Karpas-422 (cell line): ENCODE measurements at regions not wholly inside any gene's neighbourhood (a gene's known extent, or its start where the extent isn't known, plus 50 kb on each side); places are given as distances from the start of the nearest gene placed in this dataset.

Source experiments
- DNase-seq: peaks from one replicate; pipeline ENCODE4 v3.0.0-alpha.2; 2015
- H2AFZ ChIP-seq: fragments of 200-600 bp; sonication (generic); 2 replicates; pipeline ENCODE4 v1.6.1; 2014; ENCODE audit warnings: antibody characterized with exemption, low read length, mixed read lengths
- H3K27ac ChIP-seq: fragments of 200-600 bp; sonication (generic); 2 replicates; pipeline ENCODE4 v1.5.1; 2014; ENCODE audit warnings: mild to moderate bottlenecking, low read length, moderate library complexity
- H3K27me3 ChIP-seq: fragments of 200-600 bp; sonication (generic); 2 replicates; pipeline ENCODE4 v1.6.1; 2014; ENCODE audit warnings: low read length, mixed read lengths
- H3K36me3 ChIP-seq: fragments of 200-600 bp; sonication (generic); 2 replicates; pipeline ENCODE4 v1.6.1; 2014; ENCODE audit warnings: low read length, mixed read lengths; ENCODE audit not compliant: insufficient read depth
- H3K4me1 ChIP-seq: fragments of 200-600 bp; sonication (generic); 2 replicates; pipeline ENCODE4 v1.6.1; 2014; ENCODE audit warnings: mild to moderate bottlenecking, low read length, mixed read lengths
- H3K4me2 ChIP-seq: fragments of 200-600 bp; sonication (generic); 2 replicates; pipeline ENCODE4 v1.6.1; 2014; ENCODE audit warnings: low read length, low read depth, mild to moderate bottlenecking; ENCODE audit not compliant: poor library complexity, severe bottlenecking
- H3K4me3 ChIP-seq: fragments of 200-600 bp; sonication (generic); 2 replicates; pipeline ENCODE4 v1.5.1; 2014; ENCODE audit warnings: mild to moderate bottlenecking, antibody characterized with exemption, low read length, mixed read lengths
- H3K79me2 ChIP-seq: fragments of 200-600 bp; sonication (generic); 2 replicates; pipeline ENCODE4 v1.6.1; 2014; ENCODE audit warnings: mild to moderate bottlenecking, low read length, mixed read lengths
- H3K9ac ChIP-seq: fragments of 200-600 bp; sonication (generic); 2 replicates; pipeline ENCODE4 v1.6.0; 2014; ENCODE audit warnings: low read length
- H3K9me2 ChIP-seq: fragments of 200-600 bp; sonication (generic), shearing (Covaris generic); replicated peaks from 2 replicates; pipeline ENCODE4 v1.6.0; 2014; ENCODE audit warnings: mild to moderate bottlenecking, low read length, moderate library complexity; ENCODE audit not compliant: insufficient read depth
- H3K9me3 ChIP-seq: fragments of 300-700, 200-600 bp; sonication (generic); 2 replicates; pipeline ENCODE4 v1.6.1; 2014; ENCODE audit warnings: low read length, mixed read lengths
- H4K20me1 ChIP-seq: fragments of 200-600 bp; sonication (generic); 2 replicates; pipeline ENCODE4 v1.6.1; 2014; ENCODE audit warnings: mild to moderate bottlenecking, antibody characterized with exemption, low read length, low read depth; ENCODE audit not compliant: insufficient read depth

GRCh38 chr12:66779466-66779865, 100.6 kb upstream of the GRIP1 start:
- no peaks in the 10 kb centered on the region for H3K9me3 ChIP-seq
- no peak for DNase-seq
- H2AFZ ChIP-seq: no peak overlapping the region
- no peaks in the 10 kb centered on the region for H3K9me2 ChIP-seq
- H3K9ac ChIP-seq: no peak overlapping the region
- no peak overlapping the region for H3K4me3 ChIP-seq
- H3K4me2 ChIP-seq: no peak overlapping the region
- no peaks in the 10 kb centered on the region for H4K20me1 ChIP-seq
- H3K36me3 ChIP-seq: no peaks in the 10 kb centered on the region
- no peak overlapping the region for H3K27ac ChIP-seq
- no peaks in the 10 kb centered on the region for H3K79me2 ChIP-seq
- no peaks in the 10 kb centered on the region for H3K27me3 ChIP-seq
- no peaks in the 10 kb centered on the region for H3K4me1 ChIP-seq

DNA sequence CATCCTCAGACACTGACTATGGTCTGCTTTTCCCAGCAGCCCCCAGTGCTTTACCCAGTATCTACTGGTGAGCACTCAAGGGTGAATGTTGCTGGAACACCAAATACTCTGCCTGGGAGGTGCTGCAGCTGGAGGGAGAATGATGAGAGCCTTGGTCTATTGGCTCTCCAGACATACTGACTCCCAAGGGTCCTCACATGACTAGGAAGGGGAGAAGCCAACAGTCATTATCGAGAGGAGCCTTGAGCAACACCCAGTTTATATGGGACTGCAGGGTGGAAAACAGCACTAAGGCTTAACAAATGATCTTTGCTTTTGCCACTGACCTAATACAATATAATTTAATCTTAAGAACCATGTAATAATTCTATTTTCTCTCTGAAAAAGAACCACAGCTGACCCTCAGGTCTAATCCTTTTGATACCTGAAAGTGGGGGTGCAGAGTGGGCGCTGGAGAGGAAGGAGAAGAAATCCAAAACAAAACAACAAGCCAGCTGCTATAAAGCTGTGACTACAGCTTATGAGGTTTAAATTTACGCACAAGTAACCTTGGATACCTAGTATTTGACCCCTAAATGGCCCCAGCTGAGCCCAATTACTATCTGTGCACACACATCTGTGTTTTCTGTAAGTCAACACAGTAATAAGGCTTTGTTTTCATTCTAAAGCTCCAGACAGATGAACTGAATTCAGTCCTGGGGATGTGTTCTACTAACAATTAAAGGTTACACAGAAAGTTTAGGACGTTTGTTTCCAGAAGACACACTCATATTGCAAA, 107.8 kb upstream of the GRIP1 start:
- H3K36me3 ChIP-seq: no peaks in the 10 kb centered on the region
- H3K9ac ChIP-seq: no peak overlapping the region
- H3K4me2 ChIP-seq: no peak overlapping the region
- H3K9me3 ChIP-seq: no peaks in the 10 kb centered on the region
- no peak for DNase-seq
- H4K20me1 ChIP-seq: no peaks in the 10 kb centered on the region
- H3K9me2 ChIP-seq: no peaks in the 10 kb centered on the region
- no peak overlapping the region for H3K4me3 ChIP-seq
- H3K79me2 ChIP-seq: no peaks in the 10 kb centered on the region
- H3K27me3 ChIP-seq: no peaks in the 10 kb centered on the region
- H3K4me1 ChIP-seq: no peaks in the 10 kb centered on the region
- H2AFZ ChIP-seq: no peak overlapping the region
- no peak overlapping the region for H3K27ac ChIP-seq

GRCh38 chr12:66799551-66799950, 120.7 kb upstream of the GRIP1 start:
- Histone ChIP-seq H3K79me2 (no peaks in the 10 kb centered on the region), H3K9me2 (no peaks in the 10 kb centered on the region), H3K27ac (no peak overlapping the region), H3K9me3 (no peaks in the 10 kb centered on the region), H3K9ac (no peak overlapping the region), H3K27me3 (no peaks in the 10 kb centered on the region), H3K4me3 (no peak overlapping the region), H3K4me1 (no peaks in the 10 kb centered on the region), H2AFZ (no peak overlapping the region), H4K20me1 (no peaks in the 10 kb centered on the region), H3K36me3 (no peaks in the 10 kb centered on the region), H3K4me2 (no peak overlapping the region)
- no peak for DNase-seq

DNA sequence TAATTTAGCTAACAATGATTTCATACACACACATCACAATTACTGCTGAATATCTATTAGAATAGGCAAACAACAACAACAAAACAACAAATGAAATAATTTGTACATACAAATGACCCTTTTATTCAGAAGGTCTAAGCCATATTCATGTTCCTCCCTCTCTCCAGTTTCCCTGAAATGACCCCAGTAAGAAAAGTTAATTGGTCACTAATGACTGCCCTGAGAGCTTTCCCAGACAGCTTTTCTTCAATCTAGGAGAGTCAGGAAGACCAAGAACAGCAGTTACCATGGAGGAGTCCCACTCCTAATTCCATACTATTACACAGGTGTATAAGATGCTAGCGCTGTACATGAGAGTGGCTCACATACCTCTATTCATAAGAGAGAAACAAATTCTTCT, 121.2 kb upstream of the GRIP1 start:
- no peaks in the 10 kb centered on the region for H3K79me2 ChIP-seq
- no peaks in the 10 kb centered on the region for H3K9me2 ChIP-seq
- no peak overlapping the region for H3K4me3 ChIP-seq
- no peak overlapping the region for H3K4me2 ChIP-seq
- H3K9me3 ChIP-seq: no peaks in the 10 kb centered on the region
- no peak overlapping the region for H3K9ac ChIP-seq
- H3K4me1 ChIP-seq: no peaks in the 10 kb centered on the region
- H3K27me3 ChIP-seq: no peaks in the 10 kb centered on the region
- no peaks in the 10 kb centered on the region for H4K20me1 ChIP-seq
- no peak overlapping the region for H2AFZ ChIP-seq
- H3K36me3 ChIP-seq: no peaks in the 10 kb centered on the region
- no peak overlapping the region for H3K27ac ChIP-seq
- DNase-seq: no peak

DNA sequence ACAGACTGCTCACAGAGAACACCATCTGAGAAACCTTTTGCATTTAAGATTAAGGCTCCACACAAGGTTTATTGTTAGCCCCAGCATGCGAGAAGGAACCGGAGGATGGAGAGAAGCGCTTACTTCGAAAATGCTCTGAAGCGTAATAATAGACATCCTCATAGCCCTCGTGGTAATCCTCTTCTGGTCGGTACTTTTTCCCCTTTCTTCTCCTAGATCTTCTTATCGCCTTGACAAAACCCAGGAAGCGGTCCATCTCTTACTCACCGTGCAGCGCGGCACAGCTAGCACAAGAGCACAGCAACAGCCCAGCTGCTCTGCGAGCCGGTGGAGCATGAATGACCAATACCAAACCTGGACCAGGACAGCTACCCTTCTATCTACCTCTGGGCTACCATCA, 125.1 kb upstream of the GRIP1 start:
- no peaks in the 10 kb centered on the region for H3K4me1 ChIP-seq
- H3K4me2 ChIP-seq: no peak overlapping the region
- no peaks in the 10 kb centered on the region for H3K36me3 ChIP-seq
- H4K20me1 ChIP-seq: no peaks in the 10 kb centered on the region
- H3K9ac ChIP-seq: no peak overlapping the region
- no peak for DNase-seq
- no peak overlapping the region for H3K4me3 ChIP-seq
- no peaks in the 10 kb centered on the region for H3K27me3 ChIP-seq
- no peak overlapping the region for H3K27ac ChIP-seq
- no peaks in the 10 kb centered on the region for H3K9me2 ChIP-seq
- no peaks in the 10 kb centered on the region for H3K9me3 ChIP-seq
- no peaks in the 10 kb centered on the region for H3K79me2 ChIP-seq
- H2AFZ ChIP-seq: no peak overlapping the region

DNA sequence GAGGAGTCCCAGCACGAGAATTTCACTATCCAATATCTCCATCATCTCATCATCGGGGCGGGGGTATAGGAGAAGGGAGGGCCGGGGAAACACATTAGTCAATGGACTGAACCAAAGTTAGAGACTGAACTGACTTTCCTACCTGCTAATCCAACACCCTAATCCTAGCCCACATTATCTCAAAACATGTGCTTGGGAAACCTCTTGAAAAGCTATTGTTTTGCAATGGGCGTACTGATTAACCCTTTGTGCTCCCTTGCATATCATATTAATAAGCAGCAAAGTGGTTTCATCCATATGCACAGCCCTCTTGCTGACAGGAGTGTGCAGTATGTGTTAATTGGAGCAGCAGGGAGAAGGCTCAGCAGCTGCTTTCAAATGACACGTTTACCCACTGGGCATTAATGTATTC, 125.7 kb upstream of the GRIP1 start:
- H3K4me3 ChIP-seq: no peak overlapping the region

GRCh38 chr12:66808606-66809005, 129.7 kb upstream of the GRIP1 start:
- no peak overlapping the region for H3K27ac ChIP-seq

More for the DNA sequence above, 125.7 kb upstream of the GRIP1 start:
- no peaks in the 10 kb centered on the region for H3K79me2 ChIP-seq
- H3K9me2 ChIP-seq: no peaks in the 10 kb centered on the region
- H3K4me2 ChIP-seq: no peak overlapping the region
- H3K36me3 ChIP-seq: no peaks in the 10 kb centered on the region
- no peaks in the 10 kb centered on the region for H3K4me1 ChIP-seq
- no peaks in the 10 kb centered on the region for H3K27me3 ChIP-seq
- DNase-seq: no peak
- no peaks in the 10 kb centered on the region for H3K9me3 ChIP-seq
- H4K20me1 ChIP-seq: no peaks in the 10 kb centered on the region
- H3K27ac ChIP-seq: no peak overlapping the region
- H2AFZ ChIP-seq: no peak overlapping the region
- H3K9ac ChIP-seq: no peak overlapping the region

GRCh38 chr12:66813137-66813892, 134.4 kb upstream of the GRIP1 start:
- Histone ChIP-seq H3K4me3 (no peak overlapping the region), H3K4me2 (no peak overlapping the region), H3K79me2 (no peaks in the 10 kb centered on the region), H3K4me1 (no peaks in the 10 kb centered on the region), H3K36me3 (no peaks in the 10 kb centered on the region), H3K9me2 (no peaks in the 10 kb centered on the region), H4K20me1 (no peaks in the 10 kb centered on the region), H2AFZ (no peak overlapping the region), H3K9ac (no peak overlapping the region), H3K9me3 (no peaks in the 10 kb centered on the region), H3K27me3 (no peaks in the 10 kb centered on the region), H3K27ac (no peak overlapping the region)
- DNase-seq: no peak

More at GRCh38 chr12:66808606-66809005, 129.7 kb upstream of the GRIP1 start:
- Histone ChIP-seq H3K4me2 (no peak overlapping the region), H3K27me3 (no peaks in the 10 kb centered on the region), H3K36me3 (no peaks in the 10 kb centered on the region), H3K9me3 (no peaks in the 10 kb centered on the region), H2AFZ (no peak overlapping the region), H3K9ac (no peak overlapping the region), H4K20me1 (no peaks in the 10 kb centered on the region), H3K4me1 (no peaks in the 10 kb centered on the region), H3K79me2 (no peaks in the 10 kb centered on the region), H3K9me2 (no peaks in the 10 kb centered on the region), H3K4me3 (no peak overlapping the region)
- DNase-seq: no peak
